Transverse colon (tissue), 4 donors: ENCODE measurements at regions not wholly inside any gene's neighbourhood (a gene's known extent, or its start where the extent isn't known, plus 50 kb on each side); places are given as distances from the start of the nearest gene placed in this dataset.

Experiments
- POLR2AphosphoS5 ChIP-seq, 3 donors: sonication (generic); formaldehyde crosslinking; IDR thresholded peaks; one replicate each; pipeline ENCODE4 v1.6.1; 2016; ENCODE audit warnings: antibody characterized with exemption in 3 of 3
- TF ChIP-seq, protein P1 (sequence below), 5 experiments: fragments of 200-600 bp in 3 of 5; fragments of 450-650 bp in 2 of 5; sonication (generic) in 3 of 5; IDR thresholded peaks; 1 replicate in 2 of 5; 2 replicates in 3 of 5; pipeline ENCODE4 v1.5.1; 2016 to 2017; ENCODE audit warnings: antibody characterized with exemption in 5 of 5, inconsistent platforms in 3 of 5, mild to moderate bottlenecking in 2 of 5, moderate library complexity in 1 of 5

DNA sequence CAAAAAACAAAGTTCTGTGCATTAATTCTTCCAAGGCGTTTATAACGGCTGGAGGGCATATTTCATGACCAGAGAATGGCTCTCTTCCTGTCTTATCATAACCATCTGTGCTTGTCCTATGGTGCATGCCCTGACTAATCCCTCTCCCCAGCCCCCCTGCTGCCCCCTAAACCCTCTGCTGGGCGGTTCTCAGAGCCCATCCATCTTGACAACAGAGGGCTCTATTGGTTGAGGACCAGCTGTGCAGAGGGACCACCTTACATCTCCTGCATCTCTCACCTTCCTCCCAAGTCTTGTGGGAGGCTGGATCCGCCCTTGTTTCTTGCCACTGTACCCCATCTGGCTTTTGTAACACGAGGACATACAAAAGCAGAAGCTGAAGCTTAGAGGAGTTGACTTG lies 282.1 kb downstream of the MIAT start:
- no peak for TF ChIP-seq POLR2AphosphoS5 (IDR thresholded peaks at IDR 0.05)
- TF ChIP-seq, protein P1, sequence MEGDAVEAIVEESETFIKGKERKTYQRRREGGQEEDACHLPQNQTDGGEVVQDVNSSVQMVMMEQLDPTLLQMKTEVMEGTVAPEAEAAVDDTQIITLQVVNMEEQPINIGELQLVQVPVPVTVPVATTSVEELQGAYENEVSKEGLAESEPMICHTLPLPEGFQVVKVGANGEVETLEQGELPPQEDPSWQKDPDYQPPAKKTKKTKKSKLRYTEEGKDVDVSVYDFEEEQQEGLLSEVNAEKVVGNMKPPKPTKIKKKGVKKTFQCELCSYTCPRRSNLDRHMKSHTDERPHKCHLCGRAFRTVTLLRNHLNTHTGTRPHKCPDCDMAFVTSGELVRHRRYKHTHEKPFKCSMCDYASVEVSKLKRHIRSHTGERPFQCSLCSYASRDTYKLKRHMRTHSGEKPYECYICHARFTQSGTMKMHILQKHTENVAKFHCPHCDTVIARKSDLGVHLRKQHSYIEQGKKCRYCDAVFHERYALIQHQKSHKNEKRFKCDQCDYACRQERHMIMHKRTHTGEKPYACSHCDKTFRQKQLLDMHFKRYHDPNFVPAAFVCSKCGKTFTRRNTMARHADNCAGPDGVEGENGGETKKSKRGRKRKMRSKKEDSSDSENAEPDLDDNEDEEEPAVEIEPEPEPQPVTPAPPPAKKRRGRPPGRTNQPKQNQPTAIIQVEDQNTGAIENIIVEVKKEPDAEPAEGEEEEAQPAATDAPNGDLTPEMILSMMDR (IDR thresholded peaks at IDR 0.05): no peak
